Calu3 (cell line): ENCODE measurements at regions not wholly inside any gene's neighbourhood (a gene's known extent, or its start where the extent isn't known, plus 50 kb on each side); places are given as distances from the start of the nearest gene placed in this dataset.

Experiments used
- BruUV-seq: library from RNA; stranded (reverse); fragments of 400-500 nt; replicated peaks from 2 replicates; lab custom pipeline; 2021; lab: Mats Ljungman, UMichigan
- CTCF ChIA-PET: fragments of 300-600 bp; sonication (Branson Sonifier 250); formaldehyde crosslinking; loops from one replicate; lab custom pipeline; 2022; ENCODE audit warnings: antibody characterized with exemption; lab: Charles Lee
- DNase-seq: peaks from one replicate; pipeline ENCODE4 v3.0.0; 2022
- H3K27ac Mint-ChIP-seq: one replicate; pipeline ENCODE4 v1.8.0; 2022; ENCODE audit warnings: mixed read lengths; ENCODE audit not compliant: unreplicated experiment
- H3K27me3 Mint-ChIP-seq: one replicate; pipeline ENCODE4 v1.8.0; 2022; ENCODE audit warnings: mixed read lengths; ENCODE audit not compliant: unreplicated experiment
- H3K36me3 Mint-ChIP-seq: one replicate; pipeline ENCODE4 v1.8.0; 2022; ENCODE audit warnings: mild to moderate bottlenecking, moderate library complexity, mixed read lengths; ENCODE audit not compliant: insufficient read depth, unreplicated experiment
- H3K4me1 Mint-ChIP-seq: one replicate; pipeline ENCODE4 v1.8.0; 2022; ENCODE audit warnings: mild to moderate bottlenecking, low read depth, mixed read lengths; ENCODE audit not compliant: unreplicated experiment
- H3K4me3 Mint-ChIP-seq: one replicate; pipeline ENCODE4 v1.8.0; 2022; ENCODE audit warnings: mild to moderate bottlenecking, low read depth, moderate library complexity, mixed read lengths; ENCODE audit not compliant: unreplicated experiment
- H3K9me3 Mint-ChIP-seq: one replicate; pipeline ENCODE4 v1.8.0; 2022; ENCODE audit warnings: low read depth, mixed read lengths; ENCODE audit not compliant: unreplicated experiment
- intact Hi-C: fragments of 100-400 bp; cut with micrococcal nuclease; formaldehyde crosslinking; loops from one replicate; pipeline ENCODE4 v1.10.0; 2022; ENCODE audit not compliant: unreplicated experiment
- TF ChIP-seq, protein P1 (sequence below): fragments of 200-600 bp; IDR thresholded peaks from one replicate; pipeline ENCODE4 v1.8.0; 2022; ENCODE audit warnings: antibody characterized with exemption; ENCODE audit not compliant: unreplicated experiment

DNA sequence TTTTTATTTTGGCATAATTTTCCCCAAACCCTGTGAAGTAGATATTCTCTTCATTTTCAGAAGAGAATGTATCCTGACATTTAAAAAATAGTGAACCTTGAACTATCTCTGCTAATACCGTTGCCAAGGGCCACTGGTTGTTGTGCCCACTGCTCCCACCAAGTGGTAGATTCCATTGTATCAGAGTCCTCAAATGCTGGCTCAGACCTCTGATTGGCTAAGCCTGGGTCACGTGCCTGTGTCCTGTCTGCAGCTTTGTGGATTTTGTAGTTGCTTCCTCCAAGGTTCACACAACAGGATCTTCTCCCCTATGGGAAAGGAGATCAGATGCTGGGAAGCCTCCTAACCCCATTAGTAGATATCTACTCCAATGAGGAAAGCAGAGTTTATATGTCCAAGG lies 104.8 kb upstream of the CASK start:
- Mint-ChIP-seq H3K4me3 (no peak overlapping the region), H3K36me3 (no peaks in the 10 kb centered on the region), H3K27me3 (no peaks in the 10 kb centered on the region), H3K9me3 (peaks cover 3% of the 10 kb centered on the region), H3K27ac (no peak overlapping the region), H3K4me1 (peaks cover 24% of the 10 kb centered on the region)
- intact Hi-C loops: no loop called here
- CTCF ChIA-PET: no interaction called here
- TF ChIP-seq, protein P1, sequence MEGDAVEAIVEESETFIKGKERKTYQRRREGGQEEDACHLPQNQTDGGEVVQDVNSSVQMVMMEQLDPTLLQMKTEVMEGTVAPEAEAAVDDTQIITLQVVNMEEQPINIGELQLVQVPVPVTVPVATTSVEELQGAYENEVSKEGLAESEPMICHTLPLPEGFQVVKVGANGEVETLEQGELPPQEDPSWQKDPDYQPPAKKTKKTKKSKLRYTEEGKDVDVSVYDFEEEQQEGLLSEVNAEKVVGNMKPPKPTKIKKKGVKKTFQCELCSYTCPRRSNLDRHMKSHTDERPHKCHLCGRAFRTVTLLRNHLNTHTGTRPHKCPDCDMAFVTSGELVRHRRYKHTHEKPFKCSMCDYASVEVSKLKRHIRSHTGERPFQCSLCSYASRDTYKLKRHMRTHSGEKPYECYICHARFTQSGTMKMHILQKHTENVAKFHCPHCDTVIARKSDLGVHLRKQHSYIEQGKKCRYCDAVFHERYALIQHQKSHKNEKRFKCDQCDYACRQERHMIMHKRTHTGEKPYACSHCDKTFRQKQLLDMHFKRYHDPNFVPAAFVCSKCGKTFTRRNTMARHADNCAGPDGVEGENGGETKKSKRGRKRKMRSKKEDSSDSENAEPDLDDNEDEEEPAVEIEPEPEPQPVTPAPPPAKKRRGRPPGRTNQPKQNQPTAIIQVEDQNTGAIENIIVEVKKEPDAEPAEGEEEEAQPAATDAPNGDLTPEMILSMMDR: no peak
- BruUV-seq: no TSS peak
- DNase-seq: peak; percentile 17

DNA sequence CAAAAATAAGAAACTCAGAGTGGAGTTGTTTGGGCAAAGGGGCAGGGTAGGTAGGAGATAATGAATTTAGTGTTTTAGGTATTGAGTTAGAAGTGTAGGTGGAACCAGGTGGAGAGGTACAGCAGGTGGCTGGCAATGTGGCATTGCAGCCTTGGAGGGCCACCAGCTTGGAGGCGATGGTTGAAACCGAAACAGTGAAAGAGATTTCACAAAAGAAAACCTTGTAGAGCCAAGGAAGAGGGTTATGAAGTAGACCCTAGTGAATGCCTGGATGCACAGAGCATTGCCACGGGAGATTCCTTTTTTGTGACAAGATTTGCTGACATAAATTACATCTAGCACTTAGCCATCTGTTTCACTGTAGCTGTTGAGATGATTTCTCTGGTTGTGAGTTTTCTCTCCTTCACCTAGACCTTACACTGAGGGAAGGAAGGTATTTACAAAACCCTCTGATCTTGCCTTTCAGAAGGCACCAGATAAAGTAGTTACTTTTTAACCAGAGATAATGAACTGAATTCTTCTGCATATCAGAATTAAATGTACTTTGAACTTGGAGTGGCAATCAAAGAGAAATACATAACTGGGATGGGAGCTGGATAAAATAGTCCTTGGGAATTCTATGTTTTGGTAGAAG lies 104.1 kb upstream of the CASK start:
- peaks cover 3% of the 10 kb centered on the region for H3K9me3 Mint-ChIP-seq
- H3K27ac Mint-ChIP-seq: peak overlapping the region; percentile 9
- no peaks in the 10 kb centered on the region for H3K36me3 Mint-ChIP-seq
- no peak for DNase-seq
- peak overlapping the region; percentile 2 for H3K4me3 Mint-ChIP-seq
- TF ChIP-seq, protein P1: no peak
- H3K4me1 Mint-ChIP-seq: peaks cover 24% of the 10 kb centered on the region
- no peaks in the 10 kb centered on the region for H3K27me3 Mint-ChIP-seq
- BruUV-seq: no TSS peak
- intact Hi-C loops: no loop called here
- CTCF ChIA-PET: no interaction called here

DNA sequence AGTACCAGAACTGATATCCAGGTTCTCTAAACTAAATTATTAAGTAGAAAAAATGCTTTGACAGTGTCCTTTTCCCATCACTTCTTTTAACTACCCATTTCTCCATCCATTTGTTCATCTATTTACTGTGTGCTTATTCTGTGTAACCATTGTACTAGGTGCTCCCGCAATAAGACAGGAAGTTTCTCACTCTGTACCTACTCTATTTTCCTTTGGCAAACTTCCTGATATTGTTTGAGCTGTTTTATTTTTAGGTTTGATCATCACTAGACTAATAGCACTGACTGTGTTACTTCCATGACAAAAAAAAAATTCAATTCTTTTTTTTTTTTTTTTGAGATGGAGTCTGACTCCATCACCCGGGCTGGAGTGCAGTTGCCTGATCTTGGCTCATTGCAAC lies 102.5 kb upstream of the CASK start:
- no peak overlapping the region for H3K4me3 Mint-ChIP-seq
- no peak for DNase-seq
- no peak overlapping the region for H3K27ac Mint-ChIP-seq
- peaks cover 24% of the 10 kb centered on the region for H3K4me1 Mint-ChIP-seq
- TF ChIP-seq, protein P1: no peak
- no peaks in the 10 kb centered on the region for H3K27me3 Mint-ChIP-seq
- no peaks in the 10 kb centered on the region for H3K9me3 Mint-ChIP-seq
- intact Hi-C loops: no loop called here
- no TSS peak for BruUV-seq
- H3K36me3 Mint-ChIP-seq: no peaks in the 10 kb centered on the region
- CTCF ChIA-PET: interaction anchor here (0.6 kb wide), 1 partner anchor 80 kb away, joined by 3 read pairs; no protein-coding TSS in a partner anchor

DNA sequence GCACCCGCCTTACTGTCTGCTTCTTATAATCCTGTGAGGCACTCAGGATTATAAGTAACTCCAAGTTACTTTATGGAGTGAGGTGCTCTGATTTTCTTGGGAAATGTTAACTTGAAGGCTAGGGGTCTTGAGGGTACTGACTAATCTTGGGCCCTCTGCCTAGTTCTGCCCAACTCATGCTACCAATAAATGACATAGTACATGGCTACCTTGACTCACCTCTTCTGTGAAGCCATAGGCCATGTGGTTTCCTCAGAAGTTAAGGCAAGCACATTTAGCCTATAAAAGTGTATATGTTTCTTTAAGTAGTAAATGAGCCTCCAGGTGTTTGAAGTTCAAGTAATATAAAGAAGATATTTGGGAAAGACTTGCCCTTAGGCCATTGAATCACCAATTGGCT lies 99.8 kb upstream of the CASK start:
- no peaks in the 10 kb centered on the region for H3K36me3 Mint-ChIP-seq
- CTCF ChIA-PET: no interaction called here
- no TSS peak for BruUV-seq
- H3K27me3 Mint-ChIP-seq: no peaks in the 10 kb centered on the region
- no peak for DNase-seq
- no peak overlapping the region for H3K4me3 Mint-ChIP-seq
- no peak overlapping the region for H3K27ac Mint-ChIP-seq
- peaks cover 20% of the 10 kb centered on the region for H3K4me1 Mint-ChIP-seq
- intact Hi-C loops: no loop called here
- TF ChIP-seq, protein P1: no peak
- no peaks in the 10 kb centered on the region for H3K9me3 Mint-ChIP-seq
